Stimulated activated CD4-positive, alpha-beta T cell treated with anti-CD3 and anti-CD28 coated beads, Interleukin-4, amount 100 ng/mL, for 48 hours (primary cell): ENCODE measurements at regions not wholly inside any gene's neighbourhood (a gene's known extent, or its start where the extent isn't known, plus 50 kb on each side); places are given as distances from the start of the nearest gene placed in this dataset.

Experiments used
- DNase-seq, 2 donors: peaks; one replicate each; pipeline ENCODE4 v3.0.0-alpha.2; 2020; ENCODE audit warnings: low read depth in 2 of 2

GRCh38 chr12:29882846-29883245, 99.1 kb upstream of the TMTC1 start:
- no peak for DNase-seq

- DNase-seq = no peak
Observed at GRCh38 chr12:29880987-29881386, 97.2 kb upstream of the TMTC1 start.

GRCh38 chr12:29879606-29880308, 96.0 kb upstream of the TMTC1 start:
- DNase-seq = no peak

- no peak for DNase-seq
Observed at GRCh38 chr12:29869946-29870345, 86.2 kb upstream of the TMTC1 start.

DNA sequence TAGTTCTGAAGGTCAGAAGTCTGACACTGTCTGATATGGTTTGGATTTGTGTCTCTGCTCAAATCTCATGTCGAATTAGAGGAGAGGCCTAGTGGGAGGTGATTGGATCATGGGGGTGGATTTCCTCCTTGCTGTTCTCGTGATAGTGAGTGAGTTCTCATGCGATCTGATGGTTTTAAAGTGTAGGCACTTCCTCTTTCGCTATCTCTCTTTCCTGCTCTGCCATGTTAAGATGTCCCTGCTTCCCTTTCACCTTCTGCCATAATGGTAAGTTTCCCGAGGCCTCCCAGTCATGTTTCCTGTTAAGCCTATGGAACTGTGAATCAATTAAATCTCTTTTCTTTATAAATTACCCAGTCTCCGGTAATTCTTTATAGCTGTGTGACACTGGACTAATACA, 84.1 kb upstream of the TMTC1 start:
- no peak for DNase-seq

GRCh38 chr12:29863665-29864064, 79.9 kb upstream of the TMTC1 start:
- no peak for DNase-seq

GRCh38 chr12:29858270-29858786, 74.6 kb upstream of the TMTC1 start:
- no peak for DNase-seq

DNA sequence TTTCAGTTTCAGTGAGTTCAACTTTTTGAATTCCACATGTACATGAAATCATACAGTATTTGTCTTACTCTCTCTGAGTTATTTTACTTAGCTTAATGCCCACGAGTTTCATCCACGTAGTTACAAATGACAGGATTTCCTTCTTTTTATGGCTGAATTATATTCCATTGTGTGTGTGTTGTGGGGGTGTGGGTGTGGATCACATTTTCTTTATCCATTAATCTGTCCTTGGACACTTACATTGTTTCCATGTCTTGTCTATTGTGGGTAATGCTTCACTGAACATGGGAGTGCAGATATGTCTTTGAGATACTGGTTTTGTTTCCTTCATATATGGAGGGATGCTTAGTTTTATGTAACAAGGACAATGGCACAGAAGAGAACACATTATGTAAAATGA, 63.5 kb upstream of the TMTC1 start:
- DNase-seq = no peak

DNA sequence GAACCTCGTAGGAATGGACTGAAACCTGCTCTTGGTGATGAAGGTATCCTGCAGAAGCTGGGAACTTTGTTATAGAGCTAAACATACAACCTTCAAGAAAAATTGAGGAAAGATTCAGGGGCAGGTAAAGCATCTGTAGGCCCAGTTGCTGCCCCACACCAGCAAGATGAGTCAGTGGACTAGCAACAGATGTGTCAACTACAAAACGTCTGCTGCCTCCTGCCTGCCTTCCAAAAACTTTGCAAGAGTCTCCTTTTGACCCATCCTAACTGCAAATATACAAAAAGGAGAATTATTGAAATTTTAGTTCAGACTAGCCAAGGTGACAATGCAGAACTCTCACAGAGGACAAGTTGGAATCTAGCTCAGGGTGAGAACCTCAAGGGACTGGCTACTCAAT, 60.9 kb upstream of the TMTC1 start:
- DNase-seq = no peak

- DNase-seq = no peak
Observed at GRCh38 chr12:29843036-29843435, 59.3 kb upstream of the TMTC1 start.

DNA sequence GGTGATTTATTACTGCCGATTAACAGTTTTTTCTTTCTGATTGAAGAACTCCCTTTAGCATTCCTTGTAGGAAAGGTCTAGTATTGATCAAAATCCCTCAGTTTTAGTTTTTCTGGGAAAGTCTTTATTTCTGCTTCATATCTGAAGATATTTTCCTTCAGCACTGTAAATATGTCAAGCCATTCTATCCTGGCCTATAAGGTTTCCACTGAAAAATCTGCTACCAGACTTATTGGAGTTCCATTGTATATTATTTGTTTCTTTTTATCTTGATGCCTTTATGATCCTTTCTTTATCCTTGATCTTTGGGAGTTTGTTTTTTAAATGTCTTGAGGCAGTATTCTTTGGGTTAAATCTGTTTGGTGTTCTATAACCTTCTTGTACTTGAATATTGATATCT, 55.0 kb upstream of the TMTC1 start:
- no peak for DNase-seq
